Stimulated activated CD8-positive, alpha-beta memory T cell treated with anti-CD3 and anti-CD28 coated beads, Interleukin-2, amount 100 ng/mL, for 48 hours (primary cell): ENCODE measurements at regions not wholly inside any gene's neighbourhood (a gene's known extent, or its start where the extent isn't known, plus 50 kb on each side); places are given as distances from the start of the nearest gene placed in this dataset.

ENCODE experiments used
- DNase-seq, 2 donors: peaks; one replicate each; pipeline ENCODE4 v3.0.0-alpha.2; 2020; ENCODE audit warnings: low read depth in 2 of 2

DNA sequence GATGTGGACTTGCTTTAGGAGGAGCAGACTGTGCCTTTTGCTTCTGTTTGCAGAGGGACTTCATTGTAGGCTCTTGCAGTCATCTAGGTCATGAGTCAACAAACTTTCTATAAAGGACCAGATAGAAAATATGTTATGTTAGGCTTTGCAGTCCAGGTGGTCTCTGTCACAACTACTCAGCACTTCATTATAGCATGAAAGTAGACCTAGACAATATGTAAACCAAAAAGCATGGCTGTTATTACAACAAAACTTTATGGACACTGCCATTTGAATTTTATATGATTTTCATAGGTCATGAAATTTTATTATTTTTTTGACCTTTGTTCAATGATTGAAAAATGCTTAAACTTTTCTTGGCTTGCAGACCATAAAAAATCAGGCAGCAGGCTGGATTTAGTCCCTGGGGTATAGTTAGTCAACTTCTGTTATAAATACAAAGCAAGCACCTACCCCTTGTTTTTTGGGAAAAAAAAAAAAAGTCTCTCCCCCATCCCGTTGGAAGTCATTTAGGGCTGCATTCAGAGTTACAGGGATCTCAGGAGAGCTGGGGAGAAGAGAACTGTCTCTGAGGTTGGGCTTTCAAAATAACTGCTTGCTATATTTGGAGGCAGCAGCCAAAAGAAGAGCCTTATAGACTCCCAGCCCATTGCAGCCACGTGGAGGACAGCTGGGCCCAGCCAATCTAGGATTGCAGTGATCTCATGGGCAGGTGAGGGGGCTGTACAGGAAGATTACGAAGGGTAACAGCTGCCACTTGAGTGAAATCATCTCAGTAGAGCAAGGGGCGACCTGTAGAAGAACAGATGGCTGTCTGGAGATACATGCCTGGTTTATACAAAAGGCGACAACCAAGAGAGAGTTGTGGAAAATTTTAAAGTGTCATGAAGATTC, 136.6 kb upstream of the TNC start:
- no peak for DNase-seq

DNA sequence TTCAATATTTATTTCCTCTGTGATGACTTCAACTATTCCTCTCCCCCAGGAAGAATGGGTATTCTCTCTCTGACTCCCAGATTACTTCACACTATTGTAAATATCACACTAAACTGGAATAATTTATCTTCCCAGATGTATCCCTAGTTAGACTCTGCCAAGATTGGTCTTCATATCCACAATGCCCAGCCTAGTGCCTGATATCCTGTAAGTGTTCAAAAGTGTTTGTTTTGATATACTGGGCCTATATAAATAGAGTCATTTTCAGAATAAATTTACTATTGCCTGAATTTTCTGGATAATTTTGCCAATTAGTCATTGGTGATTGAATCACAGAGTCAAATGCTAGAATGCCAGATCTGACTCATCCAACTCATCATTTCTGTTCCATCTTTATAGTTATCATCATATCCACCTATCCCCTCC, 143.7 kb upstream of the TNC start:
- no peak for DNase-seq

GRCh38 chr9:115262477-115262876, 144.5 kb upstream of the TNC start:
- no peak for DNase-seq

DNA sequence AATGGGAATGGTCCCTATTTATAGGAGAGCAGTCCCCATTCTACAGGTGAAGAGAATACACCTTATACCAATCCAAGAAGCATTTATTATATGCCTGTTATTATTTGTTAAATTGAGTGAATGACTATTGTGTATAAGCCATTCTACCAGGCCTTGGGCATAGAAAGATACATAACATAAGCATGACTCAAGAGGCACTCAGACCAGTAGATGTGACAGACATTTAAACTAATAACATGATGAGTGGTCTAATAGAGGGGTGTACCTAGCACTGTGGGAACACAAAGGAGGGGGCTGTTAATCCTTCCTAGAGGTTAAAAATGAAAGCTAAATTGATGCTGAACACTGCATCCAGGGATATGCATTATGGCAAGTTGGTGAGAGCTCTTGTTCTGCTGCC, 145.0 kb upstream of the TNC start:
- DNase-seq: no peak

GRCh38 chr9:115263371-115264075, 145.6 kb upstream of the TNC start:
- no peak for DNase-seq

DNA sequence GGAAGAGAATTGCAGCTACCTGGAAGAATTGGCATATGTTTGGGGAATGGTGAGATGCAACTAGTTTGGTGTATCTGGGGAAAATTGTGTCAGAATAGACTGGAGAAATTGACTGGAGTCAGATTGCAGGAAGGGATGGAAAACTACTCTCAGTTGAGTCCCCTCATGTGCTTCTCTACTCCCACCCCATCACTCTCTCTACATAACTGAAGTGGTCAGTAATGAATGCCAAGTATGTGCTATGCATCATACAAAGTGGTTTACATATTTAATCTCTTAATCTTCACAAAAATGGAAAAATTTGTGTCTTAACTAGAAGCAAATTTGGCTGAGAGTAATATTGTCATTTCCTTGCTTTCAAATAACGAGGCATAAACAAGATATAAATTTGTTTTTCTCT, 146.4 kb upstream of the TNC start:
- no peak for DNase-seq

- no peak for DNase-seq
These were observed 149.8 kb upstream of the TNC start for GRCh38 chr9:115267790-115268189.

DNA sequence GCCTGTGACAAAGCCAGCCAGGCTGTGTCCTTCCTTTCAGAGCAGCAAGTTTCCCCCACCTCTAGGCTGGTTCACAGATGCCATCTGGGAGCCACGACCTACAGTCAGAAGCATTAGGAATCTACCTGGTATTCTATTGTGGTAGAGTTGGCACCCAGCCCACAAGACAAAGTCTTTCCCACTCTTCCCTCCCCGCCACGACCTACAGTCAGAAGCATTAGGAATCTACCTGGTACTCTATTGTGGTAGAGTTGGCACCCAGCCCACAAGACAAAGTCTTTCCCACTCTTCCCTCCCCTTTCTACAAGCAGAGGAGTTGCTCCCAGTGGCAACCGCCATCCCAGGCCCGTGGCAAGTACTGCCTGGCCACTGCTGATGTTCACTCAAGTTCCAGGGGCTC, 157.8 kb upstream of the TNC start:
- no peak for DNase-seq

DNA sequence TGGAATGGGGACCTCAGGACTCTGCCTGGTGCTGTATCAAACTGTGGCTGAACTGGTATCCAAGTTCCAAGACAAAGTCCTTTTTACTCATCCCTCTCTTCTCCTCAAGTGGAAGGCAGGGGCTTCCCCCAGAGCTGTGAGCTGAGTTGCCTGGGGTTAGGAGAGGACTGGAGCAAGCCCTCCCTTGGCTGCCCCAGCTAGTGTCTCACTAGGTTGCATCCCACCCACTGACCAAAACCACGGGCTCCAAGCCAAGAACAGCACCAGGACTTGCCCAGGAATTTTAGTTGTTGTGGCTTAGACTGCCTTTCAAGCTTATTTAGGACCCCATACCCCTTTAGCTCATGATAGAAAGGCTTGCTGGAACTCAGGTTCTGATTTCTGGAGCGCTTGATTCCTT, 158.7 kb upstream of the TNC start:
- no peak for DNase-seq

DNA sequence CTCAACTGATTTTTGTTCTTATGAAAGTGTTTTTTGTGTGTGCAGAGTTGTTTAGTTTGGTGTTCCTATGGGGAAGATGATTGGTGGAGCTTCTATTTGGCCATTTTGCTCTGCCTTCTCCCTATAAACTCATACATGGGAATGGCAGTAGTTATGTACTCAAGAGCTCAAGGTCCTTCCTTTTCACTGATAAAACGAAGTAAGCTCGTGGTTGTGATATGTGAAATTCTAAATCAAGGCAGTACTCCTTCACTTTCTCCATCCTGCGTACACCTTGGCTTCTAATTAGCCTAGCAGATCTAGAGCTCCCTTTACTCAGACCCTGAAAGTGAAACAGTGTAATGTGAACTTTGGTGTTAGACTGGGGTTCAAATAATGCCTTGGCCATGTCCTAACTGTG, 159.3 kb upstream of the TNC start:
- no peak for DNase-seq

DNA sequence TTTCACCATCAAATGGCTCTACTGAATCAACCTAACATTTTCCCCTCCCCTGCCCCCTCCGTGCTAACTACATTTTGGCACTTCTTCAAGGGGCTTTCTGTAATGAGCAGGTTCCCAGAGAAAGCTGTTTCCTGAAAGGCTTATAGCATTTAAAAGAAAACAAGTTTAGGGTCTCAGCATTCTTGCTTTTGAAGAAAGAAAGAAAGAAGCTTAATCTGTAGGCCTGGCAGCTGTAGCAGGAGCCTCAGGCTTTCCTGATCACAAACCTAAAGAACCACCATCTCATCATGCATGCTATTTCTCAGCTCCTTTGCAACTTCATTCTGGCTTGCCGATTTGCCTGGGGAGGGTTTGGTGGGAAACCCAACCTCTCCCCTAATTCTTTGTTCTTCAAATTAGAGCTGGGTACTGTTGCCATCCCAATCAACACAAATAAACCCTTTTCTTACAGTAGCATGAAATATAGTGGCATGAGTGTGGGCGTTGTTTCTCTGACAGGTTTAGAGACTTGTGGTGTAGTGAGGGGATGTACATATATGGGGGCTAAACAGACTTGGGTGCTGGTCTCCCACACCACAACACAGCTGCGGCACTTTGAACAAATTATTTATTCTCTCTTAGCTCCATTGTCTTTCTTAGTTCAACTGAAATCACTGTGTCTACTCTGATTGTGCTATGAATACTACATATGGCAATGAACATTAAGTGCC, 160.5 kb upstream of the TNC start:
- DNase-seq: no peak

GRCh38 chr9:115283395-115283794, 165.4 kb upstream of the TNC start:
- DNase-seq: no peak

GRCh38 chr9:115285836-115286235, 167.9 kb upstream of the TNC start:
- no peak for DNase-seq

DNA sequence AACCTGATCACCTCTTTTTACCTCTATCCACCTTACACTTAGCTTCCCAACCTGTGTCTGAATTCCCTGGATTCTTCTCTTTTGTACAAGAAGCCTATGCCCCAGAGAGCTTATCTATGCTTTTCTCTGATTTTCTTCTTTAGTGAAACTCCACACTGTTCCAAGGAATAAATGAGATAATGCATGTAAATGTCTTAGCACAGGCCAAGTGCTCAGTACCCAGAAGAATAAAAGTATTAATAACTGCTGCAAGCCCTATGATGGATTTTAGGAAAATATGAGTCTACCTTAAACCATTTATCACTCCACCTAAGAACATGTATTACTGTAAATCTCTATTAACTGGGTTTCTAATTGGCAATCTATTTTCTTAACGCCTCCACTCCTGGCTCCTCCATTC, 168.5 kb upstream of the TNC start:
- DNase-seq: no peak

- DNase-seq: no peak
These were observed 171.8 kb upstream of the TNC start for GRCh38 chr9:115289757-115290208.

GRCh38 chr9:115291841-115292240, 173.9 kb upstream of the TNC start:
- DNase-seq: no peak

DNA sequence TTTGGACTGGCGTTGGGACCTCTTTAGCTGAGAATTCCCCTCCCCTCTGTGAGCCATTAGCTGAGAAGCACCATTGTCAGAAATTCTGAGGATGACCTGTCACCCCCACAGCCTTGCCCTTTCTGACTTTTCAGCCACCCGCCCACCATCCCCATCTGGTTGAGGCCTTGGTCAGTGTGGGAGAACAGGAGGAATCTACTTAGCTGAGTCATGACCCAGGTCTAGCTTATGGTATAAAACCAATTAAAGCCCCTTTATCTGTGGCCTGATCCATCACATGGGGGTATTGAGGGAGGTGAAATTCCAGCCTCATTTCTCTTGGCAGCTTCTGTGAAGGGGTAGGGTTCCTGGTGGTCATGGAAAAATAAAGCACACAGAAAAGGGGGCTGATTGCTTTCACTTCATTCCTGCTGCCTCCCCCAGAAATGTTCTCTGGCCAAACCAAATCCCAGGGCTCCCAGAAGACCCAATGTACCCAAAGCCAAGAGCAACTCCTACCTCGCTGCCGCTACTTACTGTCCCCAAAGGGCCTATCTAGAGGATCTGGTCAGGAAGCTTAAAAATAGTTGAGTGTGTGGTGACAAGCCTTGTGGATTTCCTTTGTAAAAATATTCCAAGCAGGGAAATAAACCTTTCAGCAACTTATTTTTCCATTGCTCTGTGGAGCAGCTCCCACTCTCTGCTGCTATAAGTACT, 174.8 kb upstream of the TNC start:
- DNase-seq: no peak

DNA sequence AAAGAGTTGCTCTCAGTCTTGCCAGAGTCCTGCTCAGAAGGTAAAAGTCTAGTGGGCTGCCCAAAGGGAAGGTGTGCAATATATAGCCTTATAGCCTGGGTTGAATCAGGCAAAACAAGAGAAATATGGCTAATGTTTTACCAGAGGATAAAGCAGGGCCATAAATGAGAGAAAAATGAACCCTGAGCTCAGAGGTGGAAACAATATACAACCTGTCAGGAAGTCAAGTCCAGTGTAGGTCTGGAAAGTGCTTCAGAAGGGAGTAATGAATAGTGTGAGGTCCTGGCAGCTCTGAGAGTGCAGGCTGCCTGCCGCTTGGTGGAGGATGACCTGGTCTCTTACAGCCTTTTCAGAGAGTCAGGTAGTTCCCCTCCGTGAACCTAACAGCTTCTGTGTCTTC, 177.8 kb upstream of the TNC start:
- DNase-seq: no peak

- no peak for DNase-seq
These were observed 179.0 kb upstream of the TNC start for GRCh38 chr9:115296831-115297565.

DNA sequence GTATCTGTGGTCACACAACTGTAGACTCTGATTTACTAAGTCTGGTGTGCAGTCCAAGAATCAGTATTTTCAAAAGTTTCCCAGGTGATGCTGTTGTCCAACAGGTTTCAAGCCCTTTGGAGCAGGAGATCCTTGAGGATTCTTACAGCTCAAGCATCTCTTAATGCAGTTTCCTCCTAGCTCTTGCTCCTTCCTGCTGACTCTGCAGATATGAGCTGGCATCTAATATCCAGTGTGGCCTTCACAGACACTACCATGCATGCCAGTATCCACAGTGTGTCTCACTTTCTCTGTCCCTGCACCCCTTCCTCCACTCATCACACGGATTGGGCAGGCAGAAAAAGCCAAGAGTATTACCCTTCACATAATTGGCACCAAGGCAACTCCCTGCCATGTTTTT, 182.2 kb upstream of the TNC start:
- DNase-seq: no peak

- DNase-seq: no peak
These were observed 182.9 kb upstream of the TNC start for GRCh38 chr9:115300874-115301273.
